HEK293 (cell line): ENCODE measurements at regions not wholly inside any gene's neighbourhood (a gene's known extent, or its start where the extent isn't known, plus 50 kb on each side); places are given as distances from the start of the nearest gene placed in this dataset.

Experiments used
- CTCF ChIA-PET: fragments of 350-600 bp; formaldehyde crosslinking; extraction: SDS; loops from one replicate; lab custom pipeline; 2021; ENCODE audit warnings: antibody characterized with exemption; lab: Yijun Ruan, JAX
- POLR2A ChIA-PET: fragments of 300-600 bp; formaldehyde crosslinking; extraction: SDS; loops from one replicate; lab custom pipeline; 2020; ENCODE audit warnings: antibody characterized with exemption, inconsistent platforms; lab: Yijun Ruan, JAX
- H3K27ac ChIP-seq: fragments of 200-500 bp; sonication (Bioruptor generic); 2 replicates; pipeline ENCODE4 v1.5.1; 2014; ENCODE audit warnings: low read depth, low read length, control low read depth, inconsistent platforms; ENCODE audit errors: extremely low read depth
- H3K36me3 ChIP-seq, 2 experiments: fragments of 200-500 bp in 1 of 2; sonication (Bioruptor generic) in 1 of 2; 1 replicate in 1 of 2; 2 replicates in 1 of 2; pipeline ENCODE4 v1.5.1; 2014 to 2017; ENCODE audit warnings: inconsistent platforms in 2 of 2, low read length in 2 of 2; ENCODE audit not compliant: control insufficient read depth in 2 of 2, insufficient read depth in 1 of 2
- H3K4me1 ChIP-seq: fragments of 200-500 bp; sonication (Bioruptor generic); 2 replicates; pipeline ENCODE4 v1.5.1; 2014; ENCODE audit warnings: mild to moderate bottlenecking, low read length, inconsistent platforms; ENCODE audit not compliant: control insufficient read depth, insufficient read depth
- H3K4me3 ChIP-seq: 2 replicates; pipeline ENCODE4 v1.5.1; 2011; ENCODE audit warnings: low read depth, mild to moderate bottlenecking, control low read depth, low read length, moderate library complexity
- H3K9me3 ChIP-seq: fragments of 200-500 bp; sonication (Bioruptor generic); 2 replicates; pipeline ENCODE4 v1.5.1; 2014; ENCODE audit warnings: low read depth, low read length, inconsistent platforms; ENCODE audit not compliant: control insufficient read depth, insufficient read depth
- KLF7 ChIP-seq: fragments of 450-650 bp; formaldehyde crosslinking; IDR thresholded peaks from 2 replicates; pipeline ENCODE4 v1.5.1; 2016; ENCODE audit warnings: missing biosample characterization, missing genetic modification characterization, borderline replicate concordance
- PRDM10 ChIP-seq: fragments of 450-650 bp; formaldehyde crosslinking; IDR thresholded peaks from 2 replicates; pipeline ENCODE4 v1.5.1; 2016; ENCODE audit warnings: missing biosample characterization, missing genetic modification characterization
- TSHZ1 ChIP-seq: fragments of 450-650 bp; formaldehyde crosslinking; IDR thresholded peaks from 2 replicates; pipeline ENCODE4 v1.5.1; 2016; ENCODE audit warnings: missing biosample characterization, missing genetic modification characterization, borderline replicate concordance
- ZNF121 ChIP-seq: fragments of 450-650 bp; formaldehyde crosslinking; IDR thresholded peaks from 2 replicates; pipeline ENCODE4 v1.5.1; 2016; ENCODE audit warnings: missing biosample characterization, missing genetic modification characterization
- ZNF133 ChIP-seq: fragments of 450-650 bp; formaldehyde crosslinking; IDR thresholded peaks from 2 replicates; pipeline ENCODE4 v1.5.1; 2016; ENCODE audit warnings: missing biosample characterization, missing genetic modification characterization
- ZNF155 ChIP-seq: fragments of 450-650 bp; formaldehyde crosslinking; IDR thresholded peaks from 2 replicates; pipeline ENCODE4 v1.5.1; 2016; ENCODE audit warnings: missing biosample characterization, missing genetic modification characterization
- ZNF18 ChIP-seq: fragments of 450-650 bp; formaldehyde crosslinking; IDR thresholded peaks from 2 replicates; pipeline ENCODE4 v1.5.1; 2016; ENCODE audit warnings: missing biosample characterization, missing genetic modification characterization
- ZNF19 ChIP-seq: fragments of 450-650 bp; formaldehyde crosslinking; IDR thresholded peaks from 2 replicates; pipeline ENCODE4; 2016; ENCODE audit warnings: missing biosample characterization, missing genetic modification characterization, low read depth
- ZNF23 ChIP-seq: fragments of 450-650 bp; formaldehyde crosslinking; IDR thresholded peaks from 2 replicates; pipeline ENCODE4 v1.5.1; 2016; ENCODE audit warnings: missing biosample characterization, missing genetic modification characterization, borderline replicate concordance
- ZNF248 ChIP-seq: fragments of 450-650 bp; formaldehyde crosslinking; IDR thresholded peaks from 2 replicates; pipeline ENCODE4 v1.5.1; 2017; ENCODE audit warnings: missing biosample characterization, missing genetic modification characterization
- ZNF391 ChIP-seq: fragments of 450-650 bp; formaldehyde crosslinking; IDR thresholded peaks from 2 replicates; pipeline ENCODE4 v1.5.1; 2016; ENCODE audit warnings: low read depth, missing biosample characterization, missing genetic modification characterization, borderline replicate concordance
- ZNF426 ChIP-seq: fragments of 450-650 bp; formaldehyde crosslinking; IDR thresholded peaks from 2 replicates; pipeline ENCODE4 v1.5.1; 2017; ENCODE audit warnings: missing biosample characterization, missing genetic modification characterization, mild to moderate bottlenecking, inconsistent platforms, moderate library complexity
- ZNF449 ChIP-seq: fragments of 450-650 bp; formaldehyde crosslinking; IDR thresholded peaks from 2 replicates; pipeline ENCODE4 v1.5.1; 2017; ENCODE audit warnings: missing biosample characterization, mild to moderate bottlenecking, missing genetic modification characterization, moderate library complexity
- ZNF544 ChIP-seq: fragments of 450-650 bp; formaldehyde crosslinking; IDR thresholded peaks from 2 replicates; pipeline ENCODE4 v1.5.0; 2017; ENCODE audit warnings: missing biosample characterization, missing genetic modification characterization
- ZNF560 ChIP-seq: fragments of 450-650 bp; formaldehyde crosslinking; IDR thresholded peaks from 2 replicates; pipeline ENCODE4 v1.5.1; 2017; ENCODE audit warnings: missing biosample characterization, missing genetic modification characterization, borderline replicate concordance
- ZNF561 ChIP-seq: fragments of 450-650 bp; IDR thresholded peaks from 2 replicates; pipeline ENCODE4 v1.5.1; 2018; ENCODE audit warnings: missing biosample characterization, missing genetic modification characterization, borderline replicate concordance
- ZNF707 ChIP-seq: fragments of 450-650 bp; formaldehyde crosslinking; IDR thresholded peaks from 2 replicates; pipeline ENCODE4 v1.5.1; 2016; ENCODE audit warnings: missing biosample characterization, missing genetic modification characterization

GRCh38 chr6:56334937-56335336 lies 87.6 kb upstream of the COL21A1 start:
- ChIA-PET POLR2A (interaction anchor here (1.3 kb wide), 1 partner anchor 13 kb away, joined by 3 read pairs; no protein-coding TSS in a partner anchor), CTCF (interaction anchor here (0.6 to 1.6 kb wide), 2 partner anchors 8 to 20 kb away, joined by 4 to 8 read pairs; no protein-coding TSS in a partner anchor)
- TF ChIP-seq ZNF248 (tag by site-specific recombination), result no peak
- no peak for TF ChIP-seq ZNF155 (tag by site-specific recombination)
- no peak for TF ChIP-seq ZNF19 (tag by site-specific recombination)
- no peak for TF ChIP-seq ZNF121

GRCh38 chr6:56329271-56330050 lies 82.1 kb upstream of the COL21A1 start:
- no peak overlapping the region for H3K27ac ChIP-seq
- no peak for TF ChIP-seq ZNF544
- TF ChIP-seq, all 188 proteins: peak for 0
- Histone ChIP-seq H3K4me1 (no peaks in the 10 kb centered on the region), H3K9me3 (no peaks in the 10 kb centered on the region), H3K4me3 (no peak overlapping the region), H3K36me3 (no peaks in the 10 kb centered on the region)
- ChIA-PET POLR2A (no interaction called here), CTCF (interaction anchor here (0.6 to 4.6 kb wide), 4 partner anchors 15 to 439 kb away, joined by 3 to 27 read pairs (median 5); no protein-coding TSS in a partner anchor)

More at GRCh38 chr6:56334937-56335336, 87.6 kb upstream of the COL21A1 start:
- no peaks in the 10 kb centered on the region for H3K9me3 ChIP-seq
- H3K4me3 ChIP-seq, result no peak overlapping the region
- H3K27ac ChIP-seq, result no peak overlapping the region
- no peaks in the 10 kb centered on the region for H3K4me1 ChIP-seq
- no peaks in the 10 kb centered on the region for H3K36me3 ChIP-seq

GRCh38 chr6:56328728-56329090 lies 81.3 kb upstream of the COL21A1 start:
- no peak overlapping the region for H3K27ac ChIP-seq
- H3K4me3 ChIP-seq, result no peak overlapping the region
- POLR2A ChIA-PET, result no interaction called here
- no peaks in the 10 kb centered on the region for H3K4me1 ChIP-seq
- H3K36me3 ChIP-seq, result no peaks in the 10 kb centered on the region
- no peaks in the 10 kb centered on the region for H3K9me3 ChIP-seq
- CTCF ChIA-PET, result interaction anchor here (0.6 to 4.6 kb wide), 6 partner anchors 14 to 438 kb away, joined by 3 to 27 read pairs (median 4); no protein-coding TSS in a partner anchor
- TF ChIP-seq ZNF133, result no peak
- TF ChIP-seq ZNF23 (tag by site-specific recombination), result no peak
- no peak for TF ChIP-seq ZNF426 (tag by site-specific recombination)
- no peak for TF ChIP-seq ZNF560 (tag by site-specific recombination)
- TF ChIP-seq ZNF18, result no peak
- no peak for TF ChIP-seq PRDM10 (tag by site-specific recombination)
- TF ChIP-seq ZNF19 (tag by site-specific recombination), result no peak
- no peak for TF ChIP-seq ZNF449
- no peak for TF ChIP-seq KLF7 (tag by site-specific recombination)
- no peak for TF ChIP-seq TSHZ1 (tag by site-specific recombination)
- TF ChIP-seq ZNF707, result no peak
- TF ChIP-seq ZNF561 (tag by site-specific recombination), result no peak
- no peak for TF ChIP-seq ZNF391 (tag by site-specific recombination)
